ENCODE measurements at regions not wholly inside any gene's neighbourhood (a gene's known extent, or its start where the extent isn't known, plus 50 kb on each side); places are given as distances from the start of the nearest gene placed in this dataset.

GRCh38 chr6:76772951-76773350 is 690.3 kb downstream of the HTR1B start:
- H3K9me3 ChIP-seq (ENCODE audit: control insufficient read depth, low read depth, low read length) = no peaks in the 10 kb centered on the region
- H3K36me3 ChIP-seq (ENCODE audit: control insufficient read depth in 2 of 2, extremely low read depth in 1 of 2, insufficient read depth in 2 of 2, low read length in 2 of 2) = no peaks in the 10 kb centered on the region
- H3K27me3 ChIP-seq (ENCODE audit: control insufficient read depth, extremely low read depth, insufficient read depth, low read length) = no peaks in the 10 kb centered on the region
- FAIRE-seq (no peak), DNase-seq (ENCODE audit: low read depth, low spot score) (peak; percentile 15)
- no peak overlapping the region for H3K4me3 ChIP-seq (ENCODE audit: control insufficient read depth in 2 of 3, extremely low read depth in 1 of 3, insufficient read depth in 2 of 3, low read depth in 1 of 3, low read length in 3 of 3)
- dilution Hi-C loops (cut with MboI; ENCODE audit: extremely low pct_ligation_motif_present, low sequenced_read_pairs) = no loop called here
- H3K9ac ChIP-seq (ENCODE audit: control insufficient read depth, extremely low read depth, insufficient read depth, low read length) = no peak overlapping the region
- H3K9me1 ChIP-seq (ENCODE audit: control insufficient read depth, extremely low read depth, insufficient read depth, low read length) = no peaks in the 10 kb centered on the region
- H3K4me1 ChIP-seq (ENCODE audit: control insufficient read depth, extremely low read depth, insufficient read depth, low read length) = no peaks in the 10 kb centered on the region
- H3K27ac ChIP-seq (ENCODE audit: control insufficient read depth, insufficient read depth, low read length) = no peak overlapping the region
- H3K4me2 ChIP-seq (ENCODE audit: control insufficient read depth, extremely low read depth, insufficient read depth, low read depth, low read length) = no peak overlapping the region
- no peaks in the 10 kb centered on the region for H3K79me2 ChIP-seq (ENCODE audit: control insufficient read depth, insufficient read depth, low read length)
- no peak for TF ChIP-seq EZH2 (IDR thresholded peaks at IDR 0.05; ENCODE audit: low read length)
- TF ChIP-seq CTCF (optimal IDR thresholded peaks at IDR 0.05 in 1 of 3, IDR thresholded peaks at IDR 0.05 in 1 of 3, conservative IDR thresholded peaks at IDR 0.05 in 1 of 3; ENCODE audit: extremely low read depth in 1 of 3, insufficient read depth in 2 of 3, low read length in 3 of 3) = no peak
- no peak overlapping the region for H2AFZ ChIP-seq (ENCODE audit: control insufficient read depth, low read length)
- no peaks in the 10 kb centered on the region for H4K20me1 ChIP-seq (ENCODE audit: control insufficient read depth, extremely low read depth, insufficient read depth, low read length)

- H3K9me1 ChIP-seq (ENCODE audit: control insufficient read depth, extremely low read depth, insufficient read depth, low read length) = no peaks in the 10 kb centered on the region
- no peak for TF ChIP-seq CTCF (optimal IDR thresholded peaks at IDR 0.05 in 1 of 3, IDR thresholded peaks at IDR 0.05 in 1 of 3, conservative IDR thresholded peaks at IDR 0.05 in 1 of 3; ENCODE audit: extremely low read depth in 1 of 3, insufficient read depth in 2 of 3, low read length in 3 of 3)
- TF ChIP-seq EZH2 (IDR thresholded peaks at IDR 0.05; ENCODE audit: low read length) = no peak
- no peak overlapping the region for H3K4me3 ChIP-seq (ENCODE audit: control insufficient read depth in 2 of 3, extremely low read depth in 1 of 3, insufficient read depth in 2 of 3, low read depth in 1 of 3, low read length in 3 of 3)
- FAIRE-seq = no peak
- H3K27me3 ChIP-seq (ENCODE audit: control insufficient read depth, extremely low read depth, insufficient read depth, low read length) = no peaks in the 10 kb centered on the region
- no peak overlapping the region for H3K27ac ChIP-seq (ENCODE audit: control insufficient read depth, insufficient read depth, low read length)
- no peaks in the 10 kb centered on the region for H3K79me2 ChIP-seq (ENCODE audit: control insufficient read depth, insufficient read depth, low read length)
- dilution Hi-C loops (cut with MboI; ENCODE audit: extremely low pct_ligation_motif_present, low sequenced_read_pairs) = no loop called here
- H3K4me2 ChIP-seq (ENCODE audit: control insufficient read depth, extremely low read depth, insufficient read depth, low read depth, low read length) = no peak overlapping the region
- no peaks in the 10 kb centered on the region for H3K4me1 ChIP-seq (ENCODE audit: control insufficient read depth, extremely low read depth, insufficient read depth, low read length)
- H4K20me1 ChIP-seq (ENCODE audit: control insufficient read depth, extremely low read depth, insufficient read depth, low read length) = no peaks in the 10 kb centered on the region
- no peaks in the 10 kb centered on the region for H3K36me3 ChIP-seq (ENCODE audit: control insufficient read depth in 2 of 2, extremely low read depth in 1 of 2, insufficient read depth in 2 of 2, low read length in 2 of 2)
- no peaks in the 10 kb centered on the region for H3K9me3 ChIP-seq (ENCODE audit: control insufficient read depth, low read depth, low read length)
- no peak for DNase-seq (ENCODE audit: low read depth, low spot score)
- H3K9ac ChIP-seq (ENCODE audit: control insufficient read depth, extremely low read depth, insufficient read depth, low read length) = no peak overlapping the region
- H2AFZ ChIP-seq (ENCODE audit: control insufficient read depth, low read length) = no peak overlapping the region
Observed at GRCh38 chr6:76771059-76771634, 692.1 kb downstream of the HTR1B start.

All from keratinocyte (primary cell).